ENCODE measurements at regions not wholly inside any gene's neighbourhood (a gene's known extent, or its start where the extent isn't known, plus 50 kb on each side); places are given as distances from the start of the nearest gene placed in this dataset.

- TF ChIP-seq POLR2A (IDR thresholded peaks at IDR 0.05; ENCODE audit: low read depth, low read length) (no peak), PAX5 (IDR thresholded peaks at IDR 0.05; ENCODE audit: insufficient read depth, low read length, severe bottlenecking) (no peak), POLR2AphosphoS5 (IDR thresholded peaks at IDR 0.05; ENCODE audit: low read depth, low read length) (no peak), TAF1 (IDR thresholded peaks at IDR 0.05; ENCODE audit: low read depth, low read length) (no peak), POU2F2 (IDR thresholded peaks at IDR 0.05; ENCODE audit: low read depth, low read length) (no peak)
Measured at GRCh38 chrX:137441711-137442110, 124.2 kb upstream of the ZIC3 start.

Measured in GM12891 (cell line).